ENCODE measurements at regions not wholly inside any gene's neighbourhood (a gene's known extent, or its start where the extent isn't known, plus 50 kb on each side); places are given as distances from the start of the nearest gene placed in this dataset.

- TF ChIP-seq CTCF (IDR thresholded peaks at IDR 0.05; ENCODE audit: insufficient read depth, low read depth, low read length), result no peak
- TF ChIP-seq EZH2 (IDR thresholded peaks at IDR 0.05; ENCODE audit: insufficient read depth, low read length), result no peak
These were observed 61.7 kb upstream of the HAND2 start for GRCh38 chr4:173591760-173592159.
